BJ (cell line): ENCODE measurements at regions not wholly inside any gene's neighbourhood (a gene's known extent, or its start where the extent isn't known, plus 50 kb on each side); places are given as distances from the start of the nearest gene placed in this dataset.

Experiments
- CTCF ChIA-PET: fragments of 350-600 bp; formaldehyde crosslinking; extraction: SDS; loops from one replicate; lab custom pipeline; 2021; ENCODE audit warnings: antibody characterized with exemption, inconsistent platforms; lab: Yijun Ruan, JAX
- POLR2A ChIA-PET: fragments of 300-600 bp; sonication (Branson Sonifier 250); formaldehyde crosslinking; extraction: SDS; loops from one replicate; lab custom pipeline; 2021; ENCODE audit warnings: antibody characterized with exemption; lab: Charles Lee
- DNase-seq: peaks from one replicate; pipeline ENCODE4 v3.0.0-alpha.2; 2011; ENCODE audit warnings: low read depth
- H3K27me3 ChIP-seq: 2 replicates; pipeline ENCODE4 v1.6.0; 2011; ENCODE audit warnings: low read length; ENCODE audit not compliant: control insufficient read depth, insufficient read depth
- H3K36me3 ChIP-seq: 2 replicates; pipeline ENCODE4 v1.5.1; 2011; ENCODE audit warnings: low read length; ENCODE audit not compliant: control insufficient read depth, insufficient read depth
- H3K4me3 ChIP-seq: 2 replicates; pipeline ENCODE4 v1.5.1; 2011; ENCODE audit warnings: low read depth, mild to moderate bottlenecking, control low read depth, low read length
- CTCF ChIP-seq: IDR thresholded peaks from 2 replicates; pipeline ENCODE4 v1.5.1; 2011; ENCODE audit warnings: low read depth, mild to moderate bottlenecking, control low read depth, inconsistent platforms, low read length, moderate library complexity; ENCODE audit not compliant: insufficient read depth

- POLR2A ChIA-PET = no interaction called here
- no peaks in the 10 kb centered on the region for H3K27me3 ChIP-seq
- DNase-seq = no peak
- no peaks in the 10 kb centered on the region for H3K36me3 ChIP-seq
- no peak overlapping the region for H3K4me3 ChIP-seq
- CTCF ChIA-PET = no interaction called here
- TF ChIP-seq CTCF = no peak
Observed at GRCh38 chr6:19279273-19279684, 557.9 kb upstream of the ID4 start.

GRCh38 chr6:19287928-19288327 lies 549.2 kb upstream of the ID4 start:
- POLR2A ChIA-PET = interaction anchor here (0.6 kb wide), 1 partner anchor 832 kb away, joined by 3 read pairs; no protein-coding TSS in a partner anchor
- CTCF ChIA-PET = no interaction called here
- TF ChIP-seq CTCF = no peak
- H3K27me3 ChIP-seq = no peaks in the 10 kb centered on the region
- H3K36me3 ChIP-seq = no peaks in the 10 kb centered on the region
- H3K4me3 ChIP-seq = no peak overlapping the region
- no peak for DNase-seq

GRCh38 chr6:19289457-19289856 lies 547.7 kb upstream of the ID4 start:
- CTCF ChIA-PET = no interaction called here
- Histone ChIP-seq H3K4me3 (no peak overlapping the region), H3K36me3 (no peaks in the 10 kb centered on the region), H3K27me3 (no peaks in the 10 kb centered on the region)
- TF ChIP-seq CTCF = no peak
- POLR2A ChIA-PET = no interaction called here
- no peak for DNase-seq

- CTCF ChIA-PET = no interaction called here
- DNase-seq = no peak
- Histone ChIP-seq H3K4me3 (no peak overlapping the region), H3K36me3 (no peaks in the 10 kb centered on the region), H3K27me3 (no peaks in the 10 kb centered on the region)
- TF ChIP-seq CTCF = no peak
- POLR2A ChIA-PET = no interaction called here
Observed at GRCh38 chr6:19297880-19298279, 539.3 kb upstream of the ID4 start.

GRCh38 chr6:19298421-19298820 lies 538.7 kb upstream of the ID4 start:
- ChIA-PET CTCF (no interaction called here), POLR2A (no interaction called here)
- no peak for DNase-seq
- TF ChIP-seq CTCF = no peak
- H3K4me3 ChIP-seq = no peak overlapping the region
- no peaks in the 10 kb centered on the region for H3K27me3 ChIP-seq
- no peaks in the 10 kb centered on the region for H3K36me3 ChIP-seq
